Suprapubic skin (tissue), 4 donors: ENCODE measurements at regions not wholly inside any gene's neighbourhood (a gene's known extent, or its start where the extent isn't known, plus 50 kb on each side); places are given as distances from the start of the nearest gene placed in this dataset.

Source experiments
- DNase-seq, 2 donors: peaks; one replicate each; pipeline ENCODE4 v3.0.0-alpha.2; 2019; ENCODE audit warnings: low spot score in 2 of 2
- H3K27ac ChIP-seq: fragments of 200-600 bp; sonication (generic); one replicate; pipeline ENCODE4 v1.5.1; 2019
- H3K27me3 ChIP-seq: fragments of 200-600 bp; sonication (generic); one replicate; pipeline ENCODE4 v1.5.1; 2019
- H3K36me3 ChIP-seq: fragments of 200-600 bp; sonication (generic); one replicate; pipeline ENCODE4 v1.5.1; 2019
- H3K4me1 ChIP-seq: fragments of 200-600 bp; sonication (generic); one replicate; pipeline ENCODE4 v1.5.1; 2019
- H3K4me3 ChIP-seq: fragments of 200-600 bp; sonication (generic); one replicate; pipeline ENCODE4 v1.5.1; 2019; ENCODE audit warnings: mild to moderate bottlenecking
- H3K9me3 ChIP-seq: fragments of 200-600 bp; sonication (generic); one replicate; pipeline ENCODE4 v1.5.1; 2019
- EP300 ChIP-seq: sonication (generic); formaldehyde crosslinking; IDR thresholded peaks from one replicate; pipeline ENCODE4 v1.6.1; 2017; ENCODE audit warnings: antibody characterized with exemption
- POLR2A ChIP-seq, 2 donors: fragments of 450-650 bp; IDR thresholded peaks; one replicate each; pipeline ENCODE4 v1.6.1; 2017; ENCODE audit warnings: antibody characterized with exemption in 2 of 2, mild to moderate bottlenecking in 2 of 2, moderate library complexity in 2 of 2
- POLR2AphosphoS5 ChIP-seq, 3 donors: sonication (generic); formaldehyde crosslinking; IDR thresholded peaks; one replicate each; pipeline ENCODE4 v1.6.1; 2017; ENCODE audit warnings: antibody characterized with exemption in 3 of 3
- WGBS: methylation state at CpG from one replicate; pipeline ENCODE4 v1.1.5; 2018; 5-methylcytosine and 5-hydroxymethylcytosine counted together
- TF ChIP-seq, protein P1 (sequence below), 2 donors: fragments of 200-600 bp in 1 of 2; fragments of 450-650 bp in 1 of 2; sonication (generic) in 1 of 2; IDR thresholded peaks; one replicate each; pipeline ENCODE4 v1.5.1; 2016 to 2019; ENCODE audit warnings: antibody characterized with exemption in 2 of 2, mild to moderate bottlenecking in 1 of 2, moderate library complexity in 1 of 2

DNA sequence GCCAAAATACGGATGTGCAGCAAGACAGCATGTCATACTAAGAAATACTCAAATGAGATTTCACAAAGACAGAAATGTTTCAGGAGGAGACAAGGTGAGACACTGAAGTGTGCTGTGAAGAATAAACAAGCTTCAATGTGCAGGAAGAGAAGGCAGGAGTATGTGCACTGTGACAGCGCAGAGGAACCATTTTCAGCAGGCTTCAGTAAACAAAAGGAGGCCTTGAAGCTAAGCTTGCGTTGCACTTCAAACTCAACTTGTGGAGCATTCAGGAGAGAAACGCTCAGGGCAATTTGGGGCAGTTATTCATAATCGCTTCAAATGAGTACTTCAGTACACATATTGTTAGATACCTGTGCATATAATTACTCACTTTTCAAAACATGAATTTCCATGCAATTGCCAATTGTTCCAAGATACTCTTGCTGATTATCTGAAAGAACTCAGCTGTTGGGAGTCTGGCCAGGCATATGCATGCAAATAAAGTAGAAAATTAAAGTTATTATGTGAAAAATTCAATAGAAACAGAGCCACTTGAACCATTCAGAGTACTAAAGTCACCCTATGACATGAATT is 234.2 kb upstream of the OPRM1 start:
- Histone ChIP-seq H3K4me1 (no peaks in the 10 kb centered on the region), H3K36me3 (no peaks in the 10 kb centered on the region), H3K4me3 (no peak overlapping the region), H3K9me3 (no peaks in the 10 kb centered on the region), H3K27ac (no peak overlapping the region), H3K27me3 (no peaks in the 10 kb centered on the region)
- no peak for DNase-seq
- TF ChIP-seq POLR2AphosphoS5 (IDR thresholded peaks at IDR 0.05) (no peak), EP300 (no peak), POLR2A (IDR thresholded peaks at IDR 0.05) (no peak)
- TF ChIP-seq, protein P1, sequence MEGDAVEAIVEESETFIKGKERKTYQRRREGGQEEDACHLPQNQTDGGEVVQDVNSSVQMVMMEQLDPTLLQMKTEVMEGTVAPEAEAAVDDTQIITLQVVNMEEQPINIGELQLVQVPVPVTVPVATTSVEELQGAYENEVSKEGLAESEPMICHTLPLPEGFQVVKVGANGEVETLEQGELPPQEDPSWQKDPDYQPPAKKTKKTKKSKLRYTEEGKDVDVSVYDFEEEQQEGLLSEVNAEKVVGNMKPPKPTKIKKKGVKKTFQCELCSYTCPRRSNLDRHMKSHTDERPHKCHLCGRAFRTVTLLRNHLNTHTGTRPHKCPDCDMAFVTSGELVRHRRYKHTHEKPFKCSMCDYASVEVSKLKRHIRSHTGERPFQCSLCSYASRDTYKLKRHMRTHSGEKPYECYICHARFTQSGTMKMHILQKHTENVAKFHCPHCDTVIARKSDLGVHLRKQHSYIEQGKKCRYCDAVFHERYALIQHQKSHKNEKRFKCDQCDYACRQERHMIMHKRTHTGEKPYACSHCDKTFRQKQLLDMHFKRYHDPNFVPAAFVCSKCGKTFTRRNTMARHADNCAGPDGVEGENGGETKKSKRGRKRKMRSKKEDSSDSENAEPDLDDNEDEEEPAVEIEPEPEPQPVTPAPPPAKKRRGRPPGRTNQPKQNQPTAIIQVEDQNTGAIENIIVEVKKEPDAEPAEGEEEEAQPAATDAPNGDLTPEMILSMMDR (IDR thresholded peaks at IDR 0.05): no peak
- 78% methylated on average over 5 of the region's 5 CpGs for WGBS

DNA sequence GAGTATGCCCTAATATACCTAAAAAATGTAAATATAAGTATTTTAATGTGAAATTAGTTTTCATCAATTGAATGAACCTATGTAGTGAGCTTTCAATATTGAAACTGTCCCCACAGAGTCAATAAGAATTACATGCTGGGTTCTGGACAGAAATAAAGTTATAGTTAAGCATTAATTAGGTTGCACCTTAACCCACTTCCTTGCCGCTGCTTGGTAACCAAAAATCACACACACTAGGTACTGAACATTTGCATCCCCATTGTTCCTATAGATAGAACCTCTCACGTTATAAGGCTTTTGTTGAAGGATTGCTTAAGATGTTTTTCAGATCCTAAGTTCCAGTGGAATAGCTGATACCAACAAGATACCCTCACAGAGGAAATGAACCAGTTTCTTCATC is 237.1 kb upstream of the OPRM1 start:
- Histone ChIP-seq H3K27ac (no peak overlapping the region), H3K36me3 (no peaks in the 10 kb centered on the region), H3K9me3 (no peaks in the 10 kb centered on the region), H3K4me3 (no peak overlapping the region), H3K4me1 (no peaks in the 10 kb centered on the region), H3K27me3 (no peaks in the 10 kb centered on the region)
- TF ChIP-seq EP300 (no peak), POLR2A (IDR thresholded peaks at IDR 0.05) (no peak), POLR2AphosphoS5 (IDR thresholded peaks at IDR 0.05) (no peak)
- TF ChIP-seq, protein P1 (IDR thresholded peaks at IDR 0.05): no peak
- DNase-seq: no peak
- 77% methylated on average over 2 of the region's 2 CpGs for WGBS

DNA sequence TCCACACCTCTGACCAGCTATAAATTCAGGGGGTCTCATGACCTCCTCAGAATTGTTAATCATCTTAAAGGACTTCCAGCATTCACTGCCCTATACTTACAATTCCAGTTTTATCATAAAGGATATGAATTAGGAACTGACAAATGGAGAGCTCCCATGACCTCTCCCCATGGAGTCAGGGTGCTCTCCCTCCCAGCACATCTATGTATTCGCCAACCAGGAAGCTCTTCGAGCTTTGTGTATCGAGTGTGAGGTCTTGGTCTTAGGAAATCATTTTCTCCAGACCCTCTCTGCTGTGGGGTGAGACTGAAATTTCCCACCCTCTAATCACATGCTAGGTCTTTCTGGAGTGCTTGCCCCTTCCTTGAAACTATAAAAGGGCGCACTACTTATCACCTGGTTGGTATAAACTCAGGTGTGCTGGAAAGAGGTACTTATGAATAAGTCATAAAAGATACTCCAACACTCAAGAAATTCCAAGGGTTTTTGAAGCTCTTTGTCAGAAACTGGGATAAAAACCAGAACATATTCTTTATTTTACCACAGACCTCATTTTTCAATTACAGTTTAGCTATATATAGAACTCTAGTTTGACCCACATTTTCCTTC is 238.4 kb upstream of the OPRM1 start:
- DNase-seq: no peak
- Histone ChIP-seq H3K27ac (no peak overlapping the region), H3K9me3 (no peaks in the 10 kb centered on the region), H3K27me3 (no peaks in the 10 kb centered on the region), H3K4me1 (no peaks in the 10 kb centered on the region), H3K4me3 (no peak overlapping the region), H3K36me3 (no peaks in the 10 kb centered on the region)
- 88% methylated on average over 4 of the region's 4 CpGs for WGBS
- no peak for TF ChIP-seq EP300
- TF ChIP-seq, protein P1 (IDR thresholded peaks at IDR 0.05): no peak
- TF ChIP-seq POLR2AphosphoS5 (IDR thresholded peaks at IDR 0.05): no peak
- TF ChIP-seq POLR2A (IDR thresholded peaks at IDR 0.05): no peak

DNA sequence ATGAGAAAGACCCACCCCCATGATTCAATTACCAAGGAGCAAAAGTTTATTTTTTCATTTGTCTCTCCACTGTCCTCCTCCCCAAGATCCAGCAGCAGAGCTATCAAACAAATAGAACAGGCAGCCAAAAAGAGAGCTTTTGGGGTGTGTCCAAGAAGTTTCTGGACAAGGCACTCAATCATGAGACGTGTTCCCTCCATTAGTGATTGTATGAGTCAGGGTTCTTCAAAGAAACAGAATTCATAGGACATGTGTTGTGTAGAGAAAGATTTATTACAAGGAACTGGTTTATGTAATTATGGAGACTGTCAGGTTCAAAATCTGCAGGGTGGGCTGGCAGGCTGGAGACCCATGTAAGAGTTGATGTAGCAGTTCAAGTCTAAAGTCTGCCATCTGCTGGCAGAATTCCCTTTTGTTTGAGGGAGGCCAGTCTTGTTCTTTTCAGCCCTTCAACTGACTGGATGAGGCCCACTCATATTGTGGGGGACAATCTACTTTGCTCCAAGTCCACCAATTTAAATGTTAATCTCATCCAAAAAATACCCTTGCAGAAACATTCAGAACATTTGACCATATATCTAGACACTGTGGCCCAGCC is 248.1 kb upstream of the OPRM1 start:
- H3K36me3 ChIP-seq: no peaks in the 10 kb centered on the region

DNA sequence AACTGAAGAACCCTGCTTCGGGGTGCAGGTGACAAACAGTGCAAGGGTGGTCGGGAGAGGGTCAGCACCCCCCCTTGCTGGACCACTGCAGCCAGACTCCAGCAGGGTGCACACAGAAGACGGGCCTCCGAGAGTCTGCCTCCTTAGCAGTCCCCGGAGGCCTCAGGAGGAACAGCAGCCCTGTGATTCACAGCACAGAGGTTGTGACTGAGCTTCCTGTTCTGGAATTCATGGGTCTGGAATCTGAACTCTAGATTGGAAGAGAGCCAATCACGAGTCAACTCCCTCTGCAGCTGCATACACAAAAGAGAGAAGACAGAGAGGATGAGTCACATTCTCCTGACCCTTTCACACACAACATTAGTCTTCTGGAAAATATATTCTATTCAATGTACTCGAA is 249.0 kb upstream of the OPRM1 start:
- TF ChIP-seq EP300 (no peak), POLR2AphosphoS5 (IDR thresholded peaks at IDR 0.05) (no peak), POLR2A (IDR thresholded peaks at IDR 0.05) (no peak)
- TF ChIP-seq, protein P1 (IDR thresholded peaks at IDR 0.05): no peak
- H3K36me3 ChIP-seq: no peaks in the 10 kb centered on the region
- 52% methylated on average over 4 of the region's 7 CpGs for WGBS
- peaks cover 6% of the 10 kb centered on the region for H3K9me3 ChIP-seq
- peak overlapping the region; percentile 5 for H3K27ac ChIP-seq
- no peak overlapping the region for H3K4me3 ChIP-seq
- no peaks in the 10 kb centered on the region for H3K4me1 ChIP-seq
- H3K27me3 ChIP-seq: no peaks in the 10 kb centered on the region
- DNase-seq: no peak

More for the DNA sequence above, 248.1 kb upstream of the OPRM1 start:
- no peak for DNase-seq
- no peak for TF ChIP-seq POLR2A (IDR thresholded peaks at IDR 0.05)
- no peak for TF ChIP-seq POLR2AphosphoS5 (IDR thresholded peaks at IDR 0.05)
- TF ChIP-seq, protein P1 (IDR thresholded peaks at IDR 0.05): no peak
- TF ChIP-seq EP300: no peak
- no peaks in the 10 kb centered on the region for H3K4me1 ChIP-seq
- no peak overlapping the region for H3K27ac ChIP-seq
- WGBS: 11% methylated on average over 1 of the region's 1 CpG
- peaks cover 3% of the 10 kb centered on the region for H3K9me3 ChIP-seq
- H3K4me3 ChIP-seq: no peak overlapping the region
- no peaks in the 10 kb centered on the region for H3K27me3 ChIP-seq
